ENCODE measurements at regions not wholly inside any gene's neighbourhood (a gene's known extent, or its start where the extent isn't known, plus 50 kb on each side); places are given as distances from the start of the nearest gene placed in this dataset.
"Not testable (repeated sequence)": the region's sequence is repeated elsewhere in the genome, so short reads cannot be mapped to it uniquely, and the experiment has no call there.

DNA sequence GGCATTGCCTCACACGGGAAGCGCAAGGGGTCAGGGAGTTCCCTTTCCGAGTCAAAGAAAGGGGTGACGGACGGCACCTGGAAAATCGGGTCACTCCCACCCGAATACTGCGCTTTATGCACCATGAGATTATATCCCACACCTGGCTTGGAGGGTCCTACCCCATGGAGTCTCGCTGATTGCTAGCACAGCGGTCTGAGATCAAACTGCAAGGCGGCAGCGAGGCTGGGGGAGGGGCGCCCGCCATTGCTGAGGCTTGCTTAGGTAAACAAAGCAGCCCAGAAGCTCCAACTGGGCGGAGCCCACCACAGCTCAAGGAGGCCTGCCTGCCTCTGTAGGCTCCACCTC, 145.1 kb upstream of the BCL6 start:
- TF ChIP-seq, protein P1, sequence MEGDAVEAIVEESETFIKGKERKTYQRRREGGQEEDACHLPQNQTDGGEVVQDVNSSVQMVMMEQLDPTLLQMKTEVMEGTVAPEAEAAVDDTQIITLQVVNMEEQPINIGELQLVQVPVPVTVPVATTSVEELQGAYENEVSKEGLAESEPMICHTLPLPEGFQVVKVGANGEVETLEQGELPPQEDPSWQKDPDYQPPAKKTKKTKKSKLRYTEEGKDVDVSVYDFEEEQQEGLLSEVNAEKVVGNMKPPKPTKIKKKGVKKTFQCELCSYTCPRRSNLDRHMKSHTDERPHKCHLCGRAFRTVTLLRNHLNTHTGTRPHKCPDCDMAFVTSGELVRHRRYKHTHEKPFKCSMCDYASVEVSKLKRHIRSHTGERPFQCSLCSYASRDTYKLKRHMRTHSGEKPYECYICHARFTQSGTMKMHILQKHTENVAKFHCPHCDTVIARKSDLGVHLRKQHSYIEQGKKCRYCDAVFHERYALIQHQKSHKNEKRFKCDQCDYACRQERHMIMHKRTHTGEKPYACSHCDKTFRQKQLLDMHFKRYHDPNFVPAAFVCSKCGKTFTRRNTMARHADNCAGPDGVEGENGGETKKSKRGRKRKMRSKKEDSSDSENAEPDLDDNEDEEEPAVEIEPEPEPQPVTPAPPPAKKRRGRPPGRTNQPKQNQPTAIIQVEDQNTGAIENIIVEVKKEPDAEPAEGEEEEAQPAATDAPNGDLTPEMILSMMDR (IDR thresholded peaks at IDR 0.05; ENCODE audit: low read depth, low read length) = not testable (repeated sequence)
- TF ChIP-seq MYC (IDR thresholded peaks at IDR 0.05; ENCODE audit: low read depth, low read length); POLR2A (IDR thresholded peaks at IDR 0.05; ENCODE audit: extremely low read depth, insufficient read length): not testable (repeated sequence)
- TF ChIP-seq, protein P2, sequence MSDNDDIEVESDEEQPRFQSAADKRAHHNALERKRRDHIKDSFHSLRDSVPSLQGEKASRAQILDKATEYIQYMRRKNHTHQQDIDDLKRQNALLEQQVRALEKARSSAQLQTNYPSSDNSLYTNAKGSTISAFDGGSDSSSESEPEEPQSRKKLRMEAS (IDR thresholded peaks at IDR 0.05; ENCODE audit: low read depth, low read length) = not testable (repeated sequence)
